Middle frontal gyrus (tissue), 1 donor: ENCODE measurements at regions not wholly inside any gene's neighbourhood (a gene's known extent, or its start where the extent isn't known, plus 50 kb on each side); places are given as distances from the start of the nearest gene placed in this dataset.

ENCODE experiments used
- DNase-seq: peaks from one replicate; pipeline ENCODE4 v3.0.0-alpha.2; 2015; ENCODE audit warnings: low spot score; ENCODE audit errors: extremely low spot score

DNA sequence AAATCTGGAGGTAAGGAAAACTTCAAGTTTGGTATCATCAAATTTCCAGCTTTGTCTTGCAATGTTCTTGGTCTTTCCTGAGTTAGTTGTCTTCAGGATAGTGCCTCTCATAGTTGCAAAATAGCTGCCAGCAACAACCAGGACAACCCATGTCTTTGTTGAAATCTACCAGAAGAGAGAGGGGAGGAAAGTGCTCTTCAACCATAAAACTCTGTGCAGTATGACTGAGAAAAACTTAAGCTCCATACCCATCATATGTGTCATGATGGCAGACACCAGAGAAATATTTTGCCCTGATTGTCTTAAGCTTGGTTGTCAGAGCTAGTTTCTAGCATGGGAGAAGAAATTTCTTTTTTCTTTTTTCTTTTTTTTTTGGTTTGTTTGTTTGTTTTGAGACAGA, 103.3 kb downstream of the SPRY2 start:
- no peak for DNase-seq

DNA sequence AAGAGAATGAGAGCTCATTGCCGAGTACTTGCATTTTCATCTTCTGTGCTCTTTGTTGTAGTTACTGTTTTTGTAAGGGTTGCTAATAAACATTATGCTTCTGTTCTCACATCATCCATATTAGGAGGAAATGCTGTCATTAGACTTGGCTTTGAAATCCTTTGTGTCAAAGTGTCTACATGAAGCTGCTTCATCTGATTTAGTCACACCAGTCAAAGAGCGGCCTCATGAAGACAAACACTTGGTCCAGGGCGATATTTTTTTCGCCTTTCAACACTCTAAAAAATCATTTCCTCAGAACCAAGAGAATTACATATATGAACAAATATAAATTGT, 105.0 kb downstream of the SPRY2 start:
- DNase-seq = no peak

DNA sequence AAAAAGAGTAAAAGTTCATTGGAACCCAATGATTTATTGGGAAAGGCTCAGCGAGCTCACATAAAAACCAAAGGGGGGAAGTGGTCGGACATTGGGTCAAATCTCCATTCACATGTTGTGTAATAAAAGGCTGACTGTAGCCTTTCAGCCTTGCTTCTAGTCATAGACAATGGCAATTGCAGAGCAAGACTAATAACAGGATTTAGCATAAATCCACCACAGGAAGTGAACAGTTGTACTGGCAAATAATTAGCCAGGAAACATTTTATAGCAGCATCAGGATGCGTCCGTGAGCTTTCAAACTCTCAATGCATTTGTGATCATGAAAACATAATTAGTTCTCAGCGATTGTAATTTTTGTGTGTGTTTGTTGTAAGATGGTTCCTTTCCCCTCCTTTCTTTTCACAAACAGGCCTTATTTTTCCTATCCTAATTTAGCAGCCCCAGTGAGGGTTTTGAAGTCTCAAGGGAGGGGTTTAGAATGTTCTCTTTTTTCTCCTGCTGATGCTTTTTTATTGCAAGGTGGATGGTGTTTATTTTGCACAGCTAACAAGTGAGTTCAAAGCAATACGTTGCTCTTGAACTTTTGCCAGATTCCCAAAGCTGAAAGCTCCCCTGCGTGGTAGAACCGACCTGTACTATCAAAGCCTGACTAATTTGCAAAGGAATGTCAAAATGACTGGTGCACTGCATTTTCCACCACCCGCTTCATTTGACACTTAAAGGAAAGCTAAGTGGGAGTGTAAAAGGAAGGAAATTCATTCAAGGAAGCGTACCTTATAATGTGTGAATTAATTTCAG, 105.6 kb downstream of the SPRY2 start:
- no peak for DNase-seq

DNA sequence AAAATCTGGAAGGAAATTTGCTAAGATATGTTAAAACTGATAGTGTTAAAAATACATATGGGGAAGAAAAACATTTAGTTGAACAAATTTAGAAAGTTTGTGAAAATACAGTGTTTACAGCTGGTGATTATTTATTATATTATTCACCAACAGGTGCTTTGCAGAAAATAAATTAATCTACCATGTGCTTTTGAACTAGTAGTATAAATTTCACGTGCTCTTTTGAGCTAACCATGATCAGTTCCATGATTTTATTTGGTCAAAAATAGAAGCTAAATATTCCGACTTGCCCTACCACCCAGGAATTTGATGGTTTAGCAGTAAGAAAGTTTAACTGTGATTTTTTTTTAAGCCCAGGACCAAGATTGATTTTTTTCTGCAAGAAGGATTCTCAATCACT, 113.3 kb downstream of the SPRY2 start:
- DNase-seq = no peak

DNA sequence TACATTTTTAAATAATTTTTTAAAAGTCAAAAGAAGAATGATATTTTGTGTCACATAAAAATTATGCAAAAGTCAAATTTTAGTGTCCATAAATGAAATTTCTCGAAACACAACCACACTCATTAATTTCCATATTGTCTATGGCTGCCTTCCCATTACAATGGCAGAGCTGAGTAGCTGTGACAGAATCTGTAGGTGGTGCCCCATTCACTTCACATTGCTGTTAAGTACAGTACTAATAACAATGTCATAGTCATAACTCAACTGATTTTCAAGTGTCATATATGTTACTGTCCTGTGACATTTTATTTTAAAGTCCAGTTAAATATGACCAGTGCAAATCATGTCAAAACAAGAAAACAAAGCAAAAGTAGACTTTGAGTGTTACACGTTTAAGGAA, 114.3 kb downstream of the SPRY2 start:
- DNase-seq = no peak

DNA sequence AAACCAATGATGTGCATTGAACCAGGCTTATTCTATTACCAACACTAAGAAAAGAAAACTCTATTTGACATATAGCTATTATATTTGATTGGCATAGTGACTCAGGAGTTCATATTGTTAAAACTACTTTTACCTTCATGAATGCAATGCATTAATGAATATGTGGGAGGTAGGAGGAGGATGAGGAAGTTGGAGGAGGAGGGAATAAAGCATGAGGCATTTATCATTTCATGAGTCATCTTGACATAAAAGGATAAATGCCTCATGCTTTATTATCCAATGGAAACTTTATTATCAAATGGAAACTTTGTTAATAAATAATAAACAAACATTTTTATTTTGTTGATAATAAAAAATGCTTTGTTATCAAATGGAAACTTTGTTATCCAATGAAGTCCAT, 116.5 kb downstream of the SPRY2 start:
- no peak for DNase-seq

DNA sequence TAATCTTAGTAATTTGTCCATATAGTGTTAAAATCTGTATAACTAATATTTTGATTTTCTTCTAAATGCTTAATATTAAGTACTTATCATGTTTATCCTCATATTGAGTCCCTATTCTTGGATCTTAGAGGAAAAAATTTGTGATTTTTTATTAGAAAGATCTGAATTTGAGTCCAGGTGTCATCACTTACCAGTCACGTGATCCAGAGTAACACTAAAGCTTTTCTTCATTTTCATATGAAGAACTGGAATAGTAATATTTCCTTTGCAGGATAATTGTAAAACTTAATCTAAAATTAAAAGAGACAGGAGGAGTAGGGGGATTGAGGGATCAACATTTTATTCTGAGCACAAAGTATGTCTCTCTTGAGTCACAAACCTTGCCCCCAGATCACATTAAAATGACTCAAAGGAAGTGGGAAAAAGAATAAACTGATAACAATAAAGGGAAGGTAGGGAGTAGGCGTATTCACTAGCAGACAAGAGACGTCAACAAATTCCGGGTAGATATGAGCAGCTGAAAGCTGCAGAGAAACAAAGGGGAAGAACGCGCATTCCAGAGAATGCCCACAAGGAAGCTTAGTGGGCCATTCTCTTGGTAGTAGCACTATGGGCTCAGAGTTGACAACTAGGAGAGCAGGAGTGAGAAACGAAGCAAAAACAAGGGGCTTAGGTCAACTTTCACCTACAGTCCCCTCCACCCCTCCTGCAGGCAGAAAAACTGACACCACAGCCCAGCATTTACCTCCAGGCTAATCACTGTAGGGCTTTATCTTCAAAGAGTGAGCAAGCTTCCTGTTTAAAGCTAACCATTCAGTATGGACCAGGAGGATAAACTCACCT, 123.1 kb downstream of the SPRY2 start:
- DNase-seq = no peak

DNA sequence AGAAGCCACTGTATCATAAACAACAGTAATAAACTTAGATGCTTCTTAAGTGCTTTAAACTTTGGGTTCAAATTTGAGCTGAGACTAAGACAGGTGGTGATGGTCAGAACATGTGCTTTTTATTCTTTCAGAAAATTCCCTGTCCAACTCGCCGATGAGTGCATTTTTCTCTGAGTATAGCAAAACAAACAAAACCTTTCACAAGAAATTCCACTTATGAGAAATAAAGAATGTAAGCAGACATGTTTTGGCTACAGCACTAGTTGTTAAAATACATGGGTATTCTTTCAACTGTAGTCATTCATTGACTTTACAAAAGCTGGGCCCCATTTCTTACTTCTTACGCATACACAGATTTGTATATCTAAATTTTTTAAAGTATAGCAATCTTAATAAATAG, 125.6 kb downstream of the SPRY2 start:
- DNase-seq = no peak

DNA sequence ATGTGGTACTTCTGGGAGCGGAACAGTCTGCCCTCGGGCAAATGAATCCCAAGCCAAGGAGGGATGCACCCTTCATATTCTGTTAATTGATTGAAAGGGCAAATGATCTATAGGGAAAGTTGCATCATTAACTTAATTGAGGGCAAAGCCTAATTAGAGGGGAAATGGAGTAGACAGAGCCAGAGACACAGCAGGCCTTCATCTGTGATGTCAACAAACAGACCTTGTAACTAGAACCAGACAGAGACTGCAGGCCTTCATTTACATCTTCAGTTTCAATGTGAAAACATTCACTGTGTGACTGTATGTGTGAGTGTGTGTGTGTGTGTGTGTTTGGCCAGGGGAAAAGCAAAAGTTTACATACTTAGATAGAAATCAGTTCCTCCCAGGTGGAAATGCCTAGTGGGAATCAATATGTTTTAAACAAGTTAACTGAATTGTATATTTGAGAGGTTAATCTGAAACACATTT, 126.4 kb downstream of the SPRY2 start:
- no peak for DNase-seq

DNA sequence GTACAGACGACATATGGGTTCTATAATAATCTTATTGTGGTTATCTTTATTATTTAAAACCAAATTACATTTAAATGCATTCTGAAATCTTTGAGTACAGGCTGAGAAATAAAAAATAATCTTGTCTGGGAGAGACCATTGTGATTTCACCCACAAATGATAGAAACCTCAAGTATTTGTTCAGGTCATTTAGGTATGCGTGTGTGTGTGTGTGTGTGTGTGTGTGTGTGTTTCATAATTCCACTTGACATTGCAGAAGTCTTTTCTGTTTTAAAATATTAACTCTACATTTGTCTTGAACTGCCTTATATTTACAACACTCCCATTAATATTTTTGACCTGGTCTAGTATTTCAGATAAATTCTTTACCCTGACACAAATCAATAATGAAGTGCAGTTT, 126.9 kb downstream of the SPRY2 start:
- DNase-seq = no peak

DNA sequence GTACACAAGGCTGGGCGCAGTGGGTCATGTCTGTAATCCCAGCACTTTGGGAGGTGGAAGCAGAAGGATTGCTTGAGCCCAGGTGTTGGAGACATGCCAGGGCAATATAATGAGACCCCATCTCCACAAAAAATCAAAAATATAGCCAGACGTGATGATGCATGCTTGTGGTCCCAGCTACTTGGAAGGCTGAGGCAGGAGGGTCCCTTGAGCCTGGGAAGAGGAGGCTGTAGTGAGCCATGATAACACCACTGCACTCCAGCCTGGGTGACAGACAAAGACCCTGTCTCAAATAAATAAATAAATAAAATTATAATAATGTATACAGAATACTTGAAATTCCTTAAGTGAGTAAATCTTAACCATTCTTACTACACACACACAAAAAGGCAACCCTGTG, 127.7 kb downstream of the SPRY2 start:
- no peak for DNase-seq

DNA sequence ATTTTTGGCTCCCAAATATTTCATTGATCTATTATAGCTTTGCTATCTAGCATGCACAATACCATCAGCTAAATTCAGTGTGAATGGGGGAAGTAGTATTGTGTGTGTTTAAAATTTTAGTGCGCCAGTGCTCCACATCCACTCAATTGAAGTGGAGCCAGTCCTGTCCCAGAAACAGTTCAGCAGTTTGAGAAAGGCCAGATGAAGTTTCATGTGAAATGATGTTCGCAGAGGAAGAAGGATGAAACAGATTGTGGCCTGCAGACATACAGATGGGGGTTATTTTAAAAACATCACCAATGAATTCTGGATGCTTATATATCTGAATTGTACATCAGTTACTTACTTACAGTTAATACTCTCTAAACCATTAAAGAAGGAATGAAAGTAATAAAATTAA, 129.4 kb downstream of the SPRY2 start:
- DNase-seq = no peak

DNA sequence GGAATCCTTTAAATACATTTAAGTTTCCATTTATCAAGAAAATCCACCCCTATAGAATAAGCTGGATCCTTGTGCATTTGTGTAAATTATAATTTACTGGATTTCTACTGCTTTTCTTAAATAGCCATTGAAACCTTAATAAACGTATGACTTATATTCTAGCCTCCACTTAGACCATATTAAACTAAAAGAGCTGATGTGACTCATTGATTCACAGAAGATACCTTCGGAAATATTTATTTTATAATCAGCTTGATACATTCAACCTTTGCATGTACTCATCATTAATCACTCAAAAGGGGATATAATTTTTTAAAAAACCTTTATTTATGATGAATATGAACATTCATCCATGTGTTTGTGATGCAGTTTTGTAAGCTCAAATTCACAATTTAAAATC, 136.3 kb downstream of the SPRY2 start:
- no peak for DNase-seq

DNA sequence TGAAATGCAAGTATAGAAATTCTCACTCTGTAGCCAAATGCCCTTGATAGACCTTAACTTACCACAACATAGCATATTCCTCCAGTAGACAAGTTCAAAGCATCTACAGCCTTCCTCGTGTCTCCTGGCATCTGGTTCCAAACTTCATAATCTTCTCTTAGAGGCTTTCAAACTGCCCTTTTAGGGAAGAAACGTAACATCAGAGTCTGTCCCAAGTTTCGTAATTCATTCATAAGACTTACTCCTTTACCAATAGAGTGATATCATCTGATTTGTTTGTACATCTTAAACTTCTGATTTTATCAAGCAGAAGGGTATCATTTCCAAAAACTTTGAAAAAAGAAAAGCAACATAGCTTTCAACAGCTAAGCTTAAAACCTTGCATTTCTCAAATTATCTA, 137.4 kb downstream of the SPRY2 start:
- no peak for DNase-seq

DNA sequence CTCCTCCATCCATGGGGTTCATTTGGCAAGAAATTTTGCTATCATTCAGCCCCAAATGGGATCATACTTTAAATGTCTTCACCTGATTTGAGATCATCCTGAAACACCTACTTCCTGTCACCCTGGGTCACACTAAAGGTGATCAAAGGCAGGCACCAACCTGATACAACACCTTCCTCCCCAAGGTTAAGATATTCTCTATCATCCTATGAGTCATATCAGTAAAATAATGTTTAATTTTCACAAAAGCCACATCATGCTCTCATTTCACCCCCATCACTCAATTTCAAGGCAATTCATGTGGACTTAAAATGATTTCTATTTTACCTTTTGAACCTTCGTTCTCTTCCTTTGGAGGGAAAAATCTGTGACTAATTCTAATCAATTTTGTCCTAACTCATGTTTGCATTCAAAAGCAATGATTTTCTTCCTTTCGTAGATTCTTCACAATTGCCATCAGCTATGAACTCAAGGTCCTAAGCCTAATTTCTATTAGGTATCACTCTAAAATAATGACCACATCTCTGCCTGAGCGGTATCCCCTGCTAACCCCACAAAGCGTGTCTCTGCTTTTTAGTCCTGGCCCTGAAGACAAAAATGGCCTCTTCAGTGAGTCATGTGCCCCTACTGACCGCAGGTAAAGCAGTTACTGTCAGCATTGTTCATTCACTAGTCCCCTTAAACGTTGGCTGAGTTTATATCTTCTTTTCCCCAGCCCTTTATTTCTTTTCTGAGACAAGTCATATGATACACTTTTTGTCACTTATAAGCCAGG, 139.0 kb downstream of the SPRY2 start:
- no peak for DNase-seq

DNA sequence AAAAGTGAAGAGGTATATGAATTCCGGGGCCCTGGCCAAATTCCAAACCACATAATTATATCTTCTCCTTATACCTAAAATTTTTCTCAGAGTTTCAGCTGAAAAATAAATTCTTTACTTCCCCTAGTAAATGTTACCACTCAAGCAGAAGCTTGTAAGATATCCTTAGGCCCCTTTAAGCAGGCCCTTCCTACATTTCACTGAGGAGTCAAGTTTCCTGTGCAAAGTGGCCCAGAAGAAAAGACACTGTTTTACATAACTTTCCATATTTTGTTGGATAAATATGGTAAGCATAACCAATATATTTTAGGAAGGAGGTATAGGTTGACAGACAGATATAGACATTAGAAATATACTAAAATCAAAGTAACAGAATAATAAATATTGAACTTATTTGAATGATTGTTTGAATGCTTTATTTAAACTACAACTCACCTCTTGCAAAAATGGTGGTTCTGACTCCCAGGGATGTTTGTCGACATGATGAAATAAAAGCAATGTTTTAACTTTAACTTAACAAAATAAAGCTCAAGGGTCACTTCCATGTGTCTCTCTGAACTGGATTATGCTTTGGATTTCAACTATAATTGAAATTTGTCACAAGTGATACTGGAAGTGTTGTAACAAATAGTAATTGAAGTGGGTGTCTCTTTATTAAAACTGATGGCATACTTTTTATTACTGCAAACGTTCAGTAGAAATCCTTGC, 141.2 kb downstream of the SPRY2 start:
- DNase-seq = no peak

DNA sequence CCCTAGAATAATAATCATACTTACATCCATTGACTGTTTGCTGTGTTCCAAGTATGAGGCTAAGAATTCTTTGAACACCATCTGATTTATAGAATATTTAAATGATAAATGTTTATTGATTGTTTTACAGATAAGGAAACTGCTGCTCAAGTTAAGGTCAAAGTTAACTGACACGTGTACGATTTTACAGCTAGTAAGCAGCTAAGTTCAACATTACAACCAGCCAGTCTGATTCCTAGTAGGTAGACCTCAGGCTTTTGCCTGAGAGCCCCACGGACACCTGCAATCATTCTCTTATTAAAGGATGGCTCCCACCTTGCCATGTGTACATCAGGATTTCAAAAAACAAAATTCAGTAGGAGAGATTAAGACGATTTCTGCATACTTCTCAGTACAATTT, 141.9 kb downstream of the SPRY2 start:
- no peak for DNase-seq

DNA sequence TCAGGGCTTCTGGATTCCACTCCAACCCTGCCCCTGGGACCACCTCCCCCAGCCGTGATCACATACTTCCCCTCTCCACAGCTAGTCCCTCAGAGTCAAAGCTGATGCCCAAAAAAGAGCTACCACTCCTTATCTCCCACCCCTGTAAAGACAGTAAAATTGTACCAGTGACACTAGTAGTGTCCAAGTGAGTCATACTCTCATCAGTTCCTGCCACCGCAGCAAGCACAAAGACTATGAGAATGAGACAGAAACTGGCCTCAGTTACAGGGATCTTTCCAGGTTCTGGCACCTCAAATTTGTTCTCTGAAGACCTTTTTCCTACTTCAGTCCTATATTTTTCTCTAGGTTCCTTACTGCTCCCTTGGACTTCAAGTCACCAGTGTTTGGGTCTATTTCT, 144.2 kb downstream of the SPRY2 start:
- DNase-seq = no peak

DNA sequence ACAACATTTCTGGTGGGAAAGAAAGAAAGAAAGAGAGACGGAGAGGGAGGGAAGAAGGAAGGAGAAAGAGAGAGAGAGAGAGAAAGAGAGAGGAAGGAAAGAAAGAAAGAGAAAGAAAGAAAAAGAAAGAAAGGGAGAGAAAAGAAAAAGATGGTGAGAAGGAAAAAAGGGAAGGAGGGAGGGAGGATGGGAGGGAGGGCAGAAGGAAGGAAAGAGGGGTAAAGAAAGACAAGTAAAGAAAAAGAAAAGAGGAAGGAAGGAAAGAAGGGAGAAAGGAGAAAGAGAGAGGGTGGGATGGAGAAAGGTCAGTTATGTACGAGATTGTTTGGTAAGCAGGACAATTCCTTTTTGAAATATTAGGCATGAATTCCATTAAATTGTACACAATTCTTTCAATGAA, 145.3 kb downstream of the SPRY2 start:
- DNase-seq = no peak

DNA sequence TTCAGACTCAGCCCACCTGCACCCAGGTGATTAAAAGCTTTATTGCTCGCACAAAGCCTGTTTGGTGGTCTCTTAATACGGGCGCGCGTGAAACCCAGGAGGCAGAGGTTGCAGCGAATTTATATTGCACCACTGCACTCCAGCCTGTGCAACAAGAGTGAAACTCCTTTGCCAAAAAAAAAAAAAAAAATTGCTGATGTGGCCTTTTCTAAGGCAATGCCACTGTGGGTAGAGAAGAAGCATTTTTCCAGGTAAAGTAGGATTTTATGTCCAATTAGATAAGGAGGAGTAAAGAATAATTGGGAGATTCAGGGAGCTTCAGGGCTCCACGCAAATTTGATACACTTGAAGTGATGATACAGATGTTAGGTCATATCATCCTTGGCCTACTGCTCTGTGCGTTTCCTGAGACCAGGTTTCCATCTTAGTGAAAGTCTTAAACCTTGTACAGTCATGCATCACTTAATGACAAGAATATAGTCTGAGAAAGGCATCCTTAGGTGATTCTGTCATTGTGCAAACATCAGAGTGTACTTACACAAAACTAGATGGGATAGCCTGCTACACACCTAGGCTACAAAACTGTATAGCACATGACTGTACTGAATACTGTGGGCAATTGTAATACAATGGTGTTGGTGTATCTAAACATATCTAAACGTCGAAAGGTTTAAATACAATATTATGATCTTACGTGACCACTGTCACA, 150.9 kb downstream of the SPRY2 start:
- DNase-seq = no peak
